NT2/D1 (cell line): ENCODE measurements at regions not wholly inside any gene's neighbourhood (a gene's known extent, or its start where the extent isn't known, plus 50 kb on each side); places are given as distances from the start of the nearest gene placed in this dataset.

Source experiments
- SUZ12 ChIP-seq: IDR thresholded peaks from 2 replicates; pipeline ENCODE4 v1.6.1; 2011; ENCODE audit not compliant: insufficient read length, insufficient read depth; ENCODE audit errors: extremely low read depth
- YY1 ChIP-seq: IDR thresholded peaks from 2 replicates; pipeline ENCODE4 v1.6.1; 2011; ENCODE audit not compliant: insufficient read length, insufficient read depth
- ZNF274 ChIP-seq: IDR thresholded peaks from 2 replicates; pipeline ENCODE4 v1.6.1; 2011; ENCODE audit warnings: mild to moderate bottlenecking, low read depth, low read length

GRCh38 chr7:79714081-79714480 is 260.6 kb upstream of the MAGI2 start:
- no peak for TF ChIP-seq ZNF274
- TF ChIP-seq SUZ12, result no peak
- TF ChIP-seq YY1, result no peak
